CD4-positive, alpha-beta T cell treated with Interleukin-17A for 4 hours (primary cell): ENCODE measurements at regions not wholly inside any gene's neighbourhood (a gene's known extent, or its start where the extent isn't known, plus 50 kb on each side); places are given as distances from the start of the nearest gene placed in this dataset.
"Not testable (repeated sequence)": the region's sequence is repeated elsewhere in the genome, so short reads cannot be mapped to it uniquely, and the experiment has no call there.

ENCODE experiments used
- DNase-seq: peaks from one replicate; pipeline ENCODE4 v3.0.0-alpha.2; 2020; ENCODE audit warnings: mixed read lengths

- no peak for DNase-seq
Measured at GRCh38 chr11:88061111-88061510, 114.1 kb downstream of the RAB38 start.

GRCh38 chr11:88059326-88059725 lies 115.9 kb downstream of the RAB38 start:
- no peak for DNase-seq

GRCh38 chr11:88051396-88051795 lies 123.8 kb downstream of the RAB38 start:
- no peak for DNase-seq

GRCh38 chr11:88050247-88050646 lies 125.0 kb downstream of the RAB38 start:
- DNase-seq: no peak

GRCh38 chr11:88045288-88045687 lies 130.0 kb downstream of the RAB38 start:
- DNase-seq: not testable (repeated sequence)

GRCh38 chr11:88044658-88045057 lies 130.6 kb downstream of the RAB38 start:
- DNase-seq: not testable (repeated sequence)

GRCh38 chr11:88043149-88043548 lies 132.1 kb downstream of the RAB38 start:
- no peak for DNase-seq

GRCh38 chr11:88042647-88043046 lies 132.6 kb downstream of the RAB38 start:
- no peak for DNase-seq

GRCh38 chr11:88042238-88042637 lies 133.0 kb downstream of the RAB38 start:
- DNase-seq: no peak

GRCh38 chr11:88041679-88042078 lies 133.6 kb downstream of the RAB38 start:
- DNase-seq: no peak

GRCh38 chr11:88040148-88040496 lies 135.1 kb downstream of the RAB38 start:
- DNase-seq: no peak

- no peak for DNase-seq
Measured at GRCh38 chr11:88039476-88040147, 135.6 kb downstream of the RAB38 start.

- no peak for DNase-seq
Measured at GRCh38 chr11:88038063-88038462, 137.2 kb downstream of the RAB38 start.

- no peak for DNase-seq
Measured at GRCh38 chr11:88036701-88037100, 138.5 kb downstream of the RAB38 start.

- DNase-seq: no peak
Measured at GRCh38 chr11:88035271-88035670, 140.0 kb downstream of the RAB38 start.

GRCh38 chr11:88017666-88018065 lies 157.6 kb downstream of the RAB38 start:
- no peak for DNase-seq

GRCh38 chr11:88016392-88017170 lies 158.7 kb downstream of the RAB38 start:
- peak; percentile 61 for DNase-seq

GRCh38 chr11:88015170-88015569 lies 160.1 kb downstream of the RAB38 start:
- DNase-seq: no peak

GRCh38 chr11:88013508-88014065 lies 161.7 kb downstream of the RAB38 start:
- DNase-seq: no peak

- DNase-seq: no peak
Measured at GRCh38 chr11:88012456-88012855, 162.8 kb downstream of the RAB38 start.

GRCh38 chr11:87976009-87976408 lies 199.2 kb downstream of the RAB38 start:
- DNase-seq: no peak

- DNase-seq: no peak
Measured at GRCh38 chr11:87974797-87975196, 200.4 kb downstream of the RAB38 start.

- DNase-seq: no peak
Measured at GRCh38 chr11:87972133-87972532, 203.1 kb downstream of the RAB38 start.

GRCh38 chr11:87971354-87971753 lies 203.9 kb downstream of the RAB38 start:
- DNase-seq: no peak
